Esophagus muscularis mucosa (tissue), 4 donors: ENCODE measurements at regions not wholly inside any gene's neighbourhood (a gene's known extent, or its start where the extent isn't known, plus 50 kb on each side); places are given as distances from the start of the nearest gene placed in this dataset.
A peak's percentile ranks its signal among the peaks of the same experiment; 100 is the strongest.

Source experiments
- DNase-seq: peaks from one replicate; pipeline ENCODE4 v3.0.0-alpha.2; 2017; ENCODE audit errors: extremely low spot score
- H3K27ac ChIP-seq, 4 donors: fragments of 200-600 bp; sonication (generic); replicated peaks in 1 of 4; 1 replicate in 3 of 4; 2 replicates in 1 of 4; pipeline ENCODE4 v1.5.1; 2016 to 2019; ENCODE audit warnings: mild to moderate bottlenecking in 1 of 4
- H3K27me3 ChIP-seq, 4 donors: fragments of 200-600 bp; sonication (generic); one replicate each; pipeline versions ENCODE4 v1.5.1 to v1.6.0; 2016 to 2019
- H3K36me3 ChIP-seq, 4 donors: fragments of 200-600 bp; sonication (generic); one replicate each; pipeline ENCODE4 v1.5.1; 2016 to 2019
- H3K4me1 ChIP-seq, 4 donors: fragments of 200-600 bp; sonication (generic); one replicate each; pipeline ENCODE4 v1.5.1; 2016 to 2019
- H3K4me3 ChIP-seq, 4 donors: fragments of 200-600 bp; sonication (generic); 1 replicate in 2 of 4; 2 replicates in 2 of 4; pipeline ENCODE4 v1.5.1; 2016 to 2019; ENCODE audit warnings: mild to moderate bottlenecking in 4 of 4, moderate library complexity in 1 of 4
- H3K9me3 ChIP-seq, 4 donors: fragments of 200-600 bp; sonication (generic); 1 replicate in 3 of 4; 2 replicates in 1 of 4; pipeline ENCODE4 v1.5.1; 2016 to 2019
- EP300 ChIP-seq: sonication (generic); formaldehyde crosslinking; IDR thresholded peaks from one replicate; pipeline ENCODE4 v1.6.1; 2017; ENCODE audit warnings: antibody characterized with exemption
- POLR2A ChIP-seq: fragments of 450-650 bp; IDR thresholded peaks from one replicate; pipeline ENCODE4 v1.6.1; 2017; ENCODE audit warnings: antibody characterized with exemption, moderate library complexity, mild to moderate bottlenecking, low read depth
- POLR2AphosphoS5 ChIP-seq, 2 donors: sonication (generic); formaldehyde crosslinking; IDR thresholded peaks; one replicate each; pipeline ENCODE4 v1.6.1; 2017; ENCODE audit warnings: antibody characterized with exemption in 2 of 2
- WGBS: methylation state at CpG from one replicate; pipeline ENCODE4 v1.1.5; 2018; 5-methylcytosine and 5-hydroxymethylcytosine counted together
- intact Hi-C: fragments of 100-400 bp; cut with DNase I; formaldehyde crosslinking; loops from one replicate; pipeline ENCODE4 v1.15.1; 2023
- TF ChIP-seq, protein P1 (sequence below), 3 experiments: fragments of 200-600 bp in 2 of 3; fragments of 450-650 bp in 1 of 3; sonication (generic) in 2 of 3; IDR thresholded peaks; one replicate each; pipeline ENCODE4 v1.5.1; 2017 to 2019; ENCODE audit warnings: antibody characterized with exemption in 3 of 3, mild to moderate bottlenecking in 2 of 3, moderate library complexity in 1 of 3

DNA sequence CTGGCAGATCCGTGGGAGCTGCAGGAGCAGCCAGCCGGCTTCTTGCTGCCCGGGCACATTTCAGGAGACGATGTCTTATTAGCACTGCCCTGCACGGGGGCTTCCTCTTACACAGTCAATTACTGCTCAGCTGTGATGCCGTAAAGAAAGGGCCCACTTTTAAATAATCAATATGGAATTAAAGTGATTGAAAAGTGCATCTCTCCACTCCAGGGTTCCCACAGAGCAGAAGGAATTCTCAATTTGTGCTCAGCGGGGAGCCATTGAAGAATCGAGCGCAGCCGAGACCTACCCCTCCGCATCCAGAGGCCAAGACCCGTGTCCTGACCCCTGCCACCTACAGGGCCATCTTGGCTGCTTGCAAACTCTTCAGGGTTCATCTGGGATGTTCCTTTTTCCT lies 399.4 kb upstream of the C16orf82 start:
- no peak overlapping the region for H3K4me3 ChIP-seq
- intact Hi-C loops = no loop called here
- no peak overlapping the region for H3K27ac ChIP-seq

DNA sequence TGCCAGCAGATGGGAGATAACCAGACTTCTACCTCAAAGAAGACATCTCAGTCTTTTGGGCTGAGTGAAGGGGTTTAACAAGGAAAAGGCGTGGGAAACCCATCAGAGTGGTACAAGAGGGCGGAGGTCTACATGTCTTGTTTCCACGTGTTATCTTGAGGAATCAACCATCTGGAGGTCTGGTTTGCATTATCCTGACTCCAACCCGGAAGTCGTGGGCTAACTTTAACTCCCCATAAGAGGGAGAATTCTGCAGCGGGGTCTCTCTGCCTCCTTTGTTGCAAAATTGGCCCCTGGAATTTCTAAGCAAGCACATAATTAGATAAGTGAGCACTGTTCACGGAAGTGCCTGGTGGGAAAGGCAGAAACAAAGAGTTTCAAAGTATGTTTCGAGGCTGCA lies 398.7 kb upstream of the C16orf82 start:
- Histone ChIP-seq H3K4me3 (no peak overlapping the region), H3K27me3 (peaks cover 0 to 25% (median 0%) of the 10 kb centered on the region in 4 donors), H3K27ac (no peak overlapping the region), H3K36me3 (no peaks in the 10 kb centered on the region), H3K4me1 (no peaks in the 10 kb centered on the region), H3K9me3 (peaks cover 0 to 3% (median 0%) of the 10 kb centered on the region in 4 donors)
- DNase-seq = peak; percentile 29
- WGBS = 37% methylated on average over 8 of the region's 8 CpGs
- intact Hi-C loops = no loop called here
- TF ChIP-seq, protein P1, sequence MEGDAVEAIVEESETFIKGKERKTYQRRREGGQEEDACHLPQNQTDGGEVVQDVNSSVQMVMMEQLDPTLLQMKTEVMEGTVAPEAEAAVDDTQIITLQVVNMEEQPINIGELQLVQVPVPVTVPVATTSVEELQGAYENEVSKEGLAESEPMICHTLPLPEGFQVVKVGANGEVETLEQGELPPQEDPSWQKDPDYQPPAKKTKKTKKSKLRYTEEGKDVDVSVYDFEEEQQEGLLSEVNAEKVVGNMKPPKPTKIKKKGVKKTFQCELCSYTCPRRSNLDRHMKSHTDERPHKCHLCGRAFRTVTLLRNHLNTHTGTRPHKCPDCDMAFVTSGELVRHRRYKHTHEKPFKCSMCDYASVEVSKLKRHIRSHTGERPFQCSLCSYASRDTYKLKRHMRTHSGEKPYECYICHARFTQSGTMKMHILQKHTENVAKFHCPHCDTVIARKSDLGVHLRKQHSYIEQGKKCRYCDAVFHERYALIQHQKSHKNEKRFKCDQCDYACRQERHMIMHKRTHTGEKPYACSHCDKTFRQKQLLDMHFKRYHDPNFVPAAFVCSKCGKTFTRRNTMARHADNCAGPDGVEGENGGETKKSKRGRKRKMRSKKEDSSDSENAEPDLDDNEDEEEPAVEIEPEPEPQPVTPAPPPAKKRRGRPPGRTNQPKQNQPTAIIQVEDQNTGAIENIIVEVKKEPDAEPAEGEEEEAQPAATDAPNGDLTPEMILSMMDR (IDR thresholded peaks at IDR 0.05) = no peak
- TF ChIP-seq EP300 (no peak), POLR2A (no peak), POLR2AphosphoS5 (IDR thresholded peaks at IDR 0.05) (no peak)

More for the DNA sequence above, 399.4 kb upstream of the C16orf82 start:
- H3K27me3 ChIP-seq = peaks cover 0 to 25% (median 0%) of the 10 kb centered on the region in 4 donors
- peak; percentile 60 for DNase-seq
- H3K36me3 ChIP-seq = no peaks in the 10 kb centered on the region
- no peaks in the 10 kb centered on the region for H3K4me1 ChIP-seq
- no peaks in the 10 kb centered on the region for H3K9me3 ChIP-seq
- no peak for TF ChIP-seq EP300
- TF ChIP-seq, protein P1 (IDR thresholded peaks at IDR 0.05) = no peak
- no peak for TF ChIP-seq POLR2A
- no peak for TF ChIP-seq POLR2AphosphoS5 (IDR thresholded peaks at IDR 0.05)
- WGBS = 66% methylated on average over 9 of the region's 12 CpGs

- H3K36me3 ChIP-seq = no peaks in the 10 kb centered on the region
- peaks cover 0 to 17% (median 0%) of the 10 kb centered on the region in 4 donors for H3K27me3 ChIP-seq
- DNase-seq = peak; percentile 72
- H3K4me1 ChIP-seq = no peaks in the 10 kb centered on the region
- TF ChIP-seq EP300 = no peak
- TF ChIP-seq POLR2AphosphoS5 (IDR thresholded peaks at IDR 0.05) = no peak
- TF ChIP-seq, protein P1 (IDR thresholded peaks at IDR 0.05) = no peak
- no peak for TF ChIP-seq POLR2A
- no peak overlapping the region for H3K27ac ChIP-seq
- peaks cover 0 to 3% (median 0%) of the 10 kb centered on the region in 4 donors for H3K9me3 ChIP-seq
- no peak overlapping the region for H3K4me3 ChIP-seq
- WGBS = 62% methylated on average over 6 of the region's 6 CpGs
- intact Hi-C loops = no loop called here
Measured at GRCh38 chr16:26672206-26672605, 394.5 kb upstream of the C16orf82 start.

DNA sequence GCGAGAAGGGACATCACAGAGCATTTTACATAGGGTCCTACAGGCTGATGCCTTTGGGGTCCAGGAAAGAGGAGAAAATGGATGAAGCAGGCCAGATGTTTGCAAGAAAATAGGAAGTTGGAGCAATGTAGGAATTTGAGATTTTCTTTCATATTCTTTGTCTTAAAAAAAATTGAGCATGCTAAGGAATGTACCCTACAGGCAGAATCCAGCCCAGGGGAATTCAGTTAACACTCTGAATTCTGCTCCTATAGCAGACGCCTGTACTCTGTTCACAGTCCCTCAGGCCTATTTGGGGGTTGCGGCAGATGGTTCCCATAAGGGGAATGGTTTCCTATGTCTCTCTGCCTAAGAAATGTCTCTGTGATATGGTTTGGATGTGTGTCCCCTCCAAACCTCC lies 393.7 kb upstream of the C16orf82 start:
- Histone ChIP-seq H3K4me3 (no peak overlapping the region), H3K27ac (no peak overlapping the region), H3K27me3 (peaks cover 0 to 13% (median 0%) of the 10 kb centered on the region in 4 donors), H3K36me3 (no peaks in the 10 kb centered on the region), H3K9me3 (peaks cover 0 to 3% (median 0%) of the 10 kb centered on the region in 4 donors), H3K4me1 (no peaks in the 10 kb centered on the region)
- TF ChIP-seq, protein P1 (IDR thresholded peaks at IDR 0.05) = no peak
- TF ChIP-seq EP300 = no peak
- TF ChIP-seq POLR2AphosphoS5 (IDR thresholded peaks at IDR 0.05) = no peak
- TF ChIP-seq POLR2A = no peak
- DNase-seq = peak; percentile 53
- 74% methylated on average over 3 of the region's 3 CpGs for WGBS
- intact Hi-C loops = no loop called here

DNA sequence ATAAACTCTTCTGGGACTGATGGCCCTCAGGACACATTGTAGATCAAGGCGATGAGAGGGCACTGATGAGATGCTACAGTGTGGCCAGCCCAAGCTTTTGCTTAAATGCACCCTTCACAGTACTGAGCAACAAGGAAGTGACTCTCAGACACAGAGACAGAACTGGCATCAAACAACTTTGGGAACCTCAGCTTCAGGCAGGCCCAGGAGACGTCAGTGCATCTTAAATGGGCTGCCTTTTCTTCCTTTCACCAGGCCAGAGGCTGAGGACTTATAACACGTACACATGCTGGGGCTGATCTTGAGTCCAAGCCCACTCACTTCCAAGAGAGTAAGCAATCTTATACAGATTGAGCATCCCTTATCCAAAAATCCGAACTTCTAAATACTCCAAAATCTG lies 386.1 kb upstream of the C16orf82 start:
- intact Hi-C loops = no loop called here

More for the DNA sequence above, 386.1 kb upstream of the C16orf82 start:
- TF ChIP-seq POLR2A (no peak), EP300 (no peak), POLR2AphosphoS5 (IDR thresholded peaks at IDR 0.05) (no peak)
- TF ChIP-seq, protein P1 (IDR thresholded peaks at IDR 0.05) = no peak
- H3K27me3 ChIP-seq = no peaks in the 10 kb centered on the region
- H3K36me3 ChIP-seq = no peaks in the 10 kb centered on the region
- H3K4me1 ChIP-seq = no peaks in the 10 kb centered on the region
- H3K27ac ChIP-seq = no peak overlapping the region
- 74% methylated on average over 4 of the region's 4 CpGs for WGBS
- DNase-seq = peak; percentile 85
- H3K4me3 ChIP-seq = no peak overlapping the region
- H3K9me3 ChIP-seq = no peaks in the 10 kb centered on the region
